Naive thymus-derived CD4-positive, alpha-beta T cell (primary cell): ENCODE measurements at regions not wholly inside any gene's neighbourhood (a gene's known extent, or its start where the extent isn't known, plus 50 kb on each side); places are given as distances from the start of the nearest gene placed in this dataset.

Experiments
- ATAC-seq: fragments of 150-1000 bp; cut with Tn5 transposase; 2 replicates; pipeline ENCODE4 v1.10.0; 2021; ENCODE audit warnings: mild to moderate bottlenecking, moderate library complexity
- CTCF ChIA-PET: fragments of 350-600 bp; sonication (Branson Sonifier 250); formaldehyde crosslinking; loops from one replicate; lab custom pipeline; 2021; ENCODE audit warnings: antibody characterized with exemption; lab: Charles Lee
- POLR2A ChIA-PET: fragments of 350-600 bp; sonication (Branson Sonifier 250); formaldehyde crosslinking; loops from one replicate; lab custom pipeline; 2021; ENCODE audit warnings: antibody characterized with exemption, inconsistent platforms; lab: Charles Lee
- DNase-seq, 9 donors: peaks; one replicate each; pipeline versions ENCODE4 v3.0.0 to v3.0.0-alpha.2; 2020 to 2022; ENCODE audit warnings: mixed read lengths in 1 of 9
- H3K27ac ChIP-seq: one replicate; pipeline ENCODE4 v1.7.0; 2013; ENCODE audit warnings: mild to moderate bottlenecking, low read depth, low read length, moderate library complexity
- H3K27me3 ChIP-seq, 2 donors: one replicate each; pipeline ENCODE4 v1.7.0; 2013; ENCODE audit warnings: low read length in 2 of 2, mild to moderate bottlenecking in 2 of 2, moderate library complexity in 2 of 2; ENCODE audit not compliant: control insufficient read depth in 2 of 2, insufficient read depth in 2 of 2
- H3K36me3 ChIP-seq, 3 experiments: 1 replicate in 2 of 3; 2 replicates in 1 of 3; pipeline ENCODE4 v1.7.0; 2013; ENCODE audit warnings: low read length in 3 of 3, mild to moderate bottlenecking in 3 of 3, moderate library complexity in 1 of 3; ENCODE audit not compliant: insufficient read depth in 3 of 3, control insufficient read depth in 2 of 3
- H3K4me1 ChIP-seq, 2 donors: one replicate each; pipeline ENCODE4 v1.7.0; 2013; ENCODE audit warnings: low read length in 2 of 2, mild to moderate bottlenecking in 2 of 2, moderate library complexity in 1 of 2; ENCODE audit not compliant: control insufficient read depth in 2 of 2, insufficient read depth in 2 of 2
- H3K4me3 ChIP-seq: 2 replicates; pipeline ENCODE4 v1.7.0; 2013; ENCODE audit warnings: mild to moderate bottlenecking, low read length
- H3K9me3 ChIP-seq, 3 experiments: 1 replicate in 2 of 3; 2 replicates in 1 of 3; pipeline ENCODE4 v1.7.0; 2013; ENCODE audit warnings: low read length in 3 of 3; ENCODE audit not compliant: control insufficient read depth in 2 of 3
- H3K27ac Mint-ChIP-seq, 9 donors: one replicate each; pipeline ENCODE4 v1.8.0; 2020 to 2022; ENCODE audit warnings: mixed read lengths in 9 of 9, mild to moderate bottlenecking in 8 of 9, moderate library complexity in 5 of 9, inconsistent platforms in 2 of 9
- H3K27me3 Mint-ChIP-seq, 5 donors: one replicate each; pipeline ENCODE4 v1.8.0; 2021 to 2022; ENCODE audit warnings: mixed read lengths in 5 of 5, mild to moderate bottlenecking in 1 of 5
- H3K36me3 Mint-ChIP-seq, 5 donors: one replicate each; pipeline ENCODE4 v1.8.0; 2020 to 2022; ENCODE audit warnings: mixed read lengths in 5 of 5, mild to moderate bottlenecking in 3 of 5, inconsistent platforms in 1 of 5
- H3K4me1 Mint-ChIP-seq, 7 donors: one replicate each; pipeline ENCODE4 v1.8.0; 2020 to 2022; ENCODE audit warnings: mixed read lengths in 7 of 7, mild to moderate bottlenecking in 3 of 7, inconsistent platforms in 1 of 7
- H3K4me3 Mint-ChIP-seq, 10 donors: one replicate each; pipeline ENCODE4 v1.8.0; 2020 to 2022; ENCODE audit warnings: mild to moderate bottlenecking in 10 of 10, mixed read lengths in 10 of 10, moderate library complexity in 6 of 10, inconsistent platforms in 2 of 10
- H3K9me3 Mint-ChIP-seq, 11 donors: one replicate each; pipeline ENCODE4 v1.8.0; 2020 to 2022; ENCODE audit warnings: mixed read lengths in 11 of 11, mild to moderate bottlenecking in 4 of 11, inconsistent platforms in 1 of 11, moderate library complexity in 1 of 11
- intact Hi-C, 2 donors: fragments of 100-400 bp; cut with micrococcal nuclease; formaldehyde crosslinking; loops; one replicate each; pipeline ENCODE4 v1.15.1; 2023

- peaks cover 0 to 14% (median 6%) of the 10 kb centered on the region in 11 donors for H3K9me3 Mint-ChIP-seq
- no peak overlapping the region for H3K27ac ChIP-seq
- no peaks in the 10 kb centered on the region for H3K36me3 ChIP-seq
- POLR2A ChIA-PET, result no interaction called here
- no peaks in the 10 kb centered on the region for H3K27me3 ChIP-seq
- intact Hi-C loops, result no loop called here
- H3K9me3 ChIP-seq, result peaks cover 0 to 3% (median 0%) of the 10 kb centered on the region in 3 experiments
- no peaks in the 10 kb centered on the region for H3K27me3 Mint-ChIP-seq
- H3K4me3 Mint-ChIP-seq, result no peak overlapping the region
- peaks cover 0 to 1% (median 0%) of the 10 kb centered on the region in 7 donors for H3K4me1 Mint-ChIP-seq
- ATAC-seq (no peak), DNase-seq (no peak)
- no peaks in the 10 kb centered on the region for H3K4me1 ChIP-seq
- H3K36me3 Mint-ChIP-seq, result no peaks in the 10 kb centered on the region
- CTCF ChIA-PET, result no interaction called here
- no peak overlapping the region for H3K4me3 ChIP-seq
- H3K27ac Mint-ChIP-seq, result no peak overlapping the region
These were observed 225.0 kb upstream of the DOK6 start for GRCh38 chr18:69175681-69176080.

GRCh38 chr18:69176741-69177140 is 223.9 kb upstream of the DOK6 start:
- Mint-ChIP-seq H3K36me3 (no peaks in the 10 kb centered on the region), H3K9me3 (peaks cover 0 to 14% (median 6%) of the 10 kb centered on the region in 11 donors), H3K4me3 (no peak overlapping the region), H3K4me1 (peaks cover 0 to 1% (median 0%) of the 10 kb centered on the region in 7 donors), H3K27ac (no peak overlapping the region), H3K27me3 (no peaks in the 10 kb centered on the region)
- Histone ChIP-seq H3K27ac (no peak overlapping the region), H3K4me1 (no peaks in the 10 kb centered on the region), H3K4me3 (no peak overlapping the region), H3K9me3 (peaks cover 0 to 3% (median 0%) of the 10 kb centered on the region in 3 experiments), H3K36me3 (no peaks in the 10 kb centered on the region), H3K27me3 (no peaks in the 10 kb centered on the region)
- ChIA-PET POLR2A (no interaction called here), CTCF (no interaction called here)
- intact Hi-C loops, result no loop called here
- DNase-seq (no peak), ATAC-seq (no peak)

- intact Hi-C loops, result no loop called here
- DNase-seq (no peak), ATAC-seq (no peak)
- Histone ChIP-seq H3K9me3 (peaks cover 0 to 3% (median 0%) of the 10 kb centered on the region in 3 experiments), H3K27me3 (no peaks in the 10 kb centered on the region), H3K4me3 (no peak overlapping the region), H3K36me3 (no peaks in the 10 kb centered on the region), H3K4me1 (no peaks in the 10 kb centered on the region), H3K27ac (no peak overlapping the region)
- peaks cover 0 to 14% (median 5%) of the 10 kb centered on the region in 11 donors for H3K9me3 Mint-ChIP-seq
- no peaks in the 10 kb centered on the region for H3K27me3 Mint-ChIP-seq
- CTCF ChIA-PET, result no interaction called here
- no peak overlapping the region for H3K27ac Mint-ChIP-seq
- H3K4me3 Mint-ChIP-seq, result no peak overlapping the region
- peaks cover 0 to 1% (median 0%) of the 10 kb centered on the region in 7 donors for H3K4me1 Mint-ChIP-seq
- no peaks in the 10 kb centered on the region for H3K36me3 Mint-ChIP-seq
- POLR2A ChIA-PET, result no interaction called here
These were observed 223.0 kb upstream of the DOK6 start for GRCh38 chr18:69177702-69178101.

GRCh38 chr18:69186162-69186561 is 214.5 kb upstream of the DOK6 start:
- H3K4me1 Mint-ChIP-seq, result no peaks in the 10 kb centered on the region
- H3K4me3 Mint-ChIP-seq, result no peak overlapping the region
- POLR2A ChIA-PET, result no interaction called here

GRCh38 chr18:69196336-69196735 is 204.4 kb upstream of the DOK6 start:
- Mint-ChIP-seq H3K27ac (no peak overlapping the region), H3K4me3 (no peak overlapping the region), H3K4me1 (no peaks in the 10 kb centered on the region), H3K36me3 (no peaks in the 10 kb centered on the region), H3K9me3 (no peaks in the 10 kb centered on the region), H3K27me3 (no peaks in the 10 kb centered on the region)
- Histone ChIP-seq H3K27ac (no peak overlapping the region), H3K4me3 (no peak overlapping the region), H3K4me1 (no peaks in the 10 kb centered on the region), H3K27me3 (no peaks in the 10 kb centered on the region), H3K36me3 (no peaks in the 10 kb centered on the region), H3K9me3 (no peaks in the 10 kb centered on the region)
- CTCF ChIA-PET, result interaction anchor here (0.6 kb wide), 1 partner anchor 25 kb away, joined by 6 read pairs; no protein-coding TSS in a partner anchor
- DNase-seq (no peak), ATAC-seq (no peak)
- POLR2A ChIA-PET, result no interaction called here
- intact Hi-C loops, result no loop called here

More at GRCh38 chr18:69186162-69186561, 214.5 kb upstream of the DOK6 start:
- Histone ChIP-seq H3K4me1 (no peaks in the 10 kb centered on the region), H3K27me3 (no peaks in the 10 kb centered on the region), H3K4me3 (no peak overlapping the region), H3K27ac (no peak overlapping the region), H3K9me3 (no peaks in the 10 kb centered on the region), H3K36me3 (no peaks in the 10 kb centered on the region)
- Mint-ChIP-seq H3K36me3 (no peaks in the 10 kb centered on the region), H3K9me3 (peaks cover 0 to 2% (median 0%) of the 10 kb centered on the region in 11 donors), H3K27me3 (peaks cover 0 to 5% (median 0%) of the 10 kb centered on the region in 5 donors), H3K27ac (no peak overlapping the region)
- intact Hi-C loops, result no loop called here
- ATAC-seq, result no peak
- DNase-seq, result no peak
- CTCF ChIA-PET, result interaction anchor here (0.6 kb wide), 1 partner anchor 34 kb away, joined by 3 read pairs; no protein-coding TSS in a partner anchor

GRCh38 chr18:69205925-69206324 is 194.8 kb upstream of the DOK6 start:
- CTCF ChIA-PET, result interaction anchor here (0.7 kb wide), 1 partner anchor 739 kb away, joined by 3 read pairs; no protein-coding TSS in a partner anchor
- H3K27me3 Mint-ChIP-seq, result peaks cover 0 to 6% (median 0%) of the 10 kb centered on the region in 5 donors

GRCh38 chr18:69208545-69208944 is 192.1 kb upstream of the DOK6 start:
- H3K4me3 ChIP-seq, result no peak overlapping the region
- Mint-ChIP-seq H3K4me3 (no peak overlapping the region), H3K4me1 (no peaks in the 10 kb centered on the region), H3K36me3 (no peaks in the 10 kb centered on the region), H3K27me3 (no peaks in the 10 kb centered on the region), H3K27ac (no peak overlapping the region), H3K9me3 (peaks cover 0 to 4% (median 0%) of the 10 kb centered on the region in 11 donors)
- H3K36me3 ChIP-seq, result no peaks in the 10 kb centered on the region
- H3K9me3 ChIP-seq, result no peaks in the 10 kb centered on the region
- intact Hi-C loops, result no loop called here
- CTCF ChIA-PET, result no interaction called here
- ATAC-seq (no peak), DNase-seq (no peak)
- H3K27me3 ChIP-seq, result no peaks in the 10 kb centered on the region
- no peak overlapping the region for H3K27ac ChIP-seq
- POLR2A ChIA-PET, result no interaction called here
- H3K4me1 ChIP-seq, result no peaks in the 10 kb centered on the region

More at GRCh38 chr18:69205925-69206324, 194.8 kb upstream of the DOK6 start:
- intact Hi-C loops, result no loop called here
- no peak overlapping the region for H3K27ac Mint-ChIP-seq
- Histone ChIP-seq H3K9me3 (no peaks in the 10 kb centered on the region), H3K36me3 (no peaks in the 10 kb centered on the region), H3K4me3 (no peak overlapping the region), H3K4me1 (no peaks in the 10 kb centered on the region), H3K27me3 (no peaks in the 10 kb centered on the region), H3K27ac (no peak overlapping the region)
- ATAC-seq (no peak), DNase-seq (no peak)
- H3K36me3 Mint-ChIP-seq, result no peaks in the 10 kb centered on the region
- peaks cover 0 to 4% (median 0%) of the 10 kb centered on the region in 11 donors for H3K9me3 Mint-ChIP-seq
- POLR2A ChIA-PET, result no interaction called here
- no peaks in the 10 kb centered on the region for H3K4me1 Mint-ChIP-seq
- no peak overlapping the region for H3K4me3 Mint-ChIP-seq
